ENCODE measurements at regions not wholly inside any gene's neighbourhood (a gene's known extent, or its start where the extent isn't known, plus 50 kb on each side); places are given as distances from the start of the nearest gene placed in this dataset.

DNA sequence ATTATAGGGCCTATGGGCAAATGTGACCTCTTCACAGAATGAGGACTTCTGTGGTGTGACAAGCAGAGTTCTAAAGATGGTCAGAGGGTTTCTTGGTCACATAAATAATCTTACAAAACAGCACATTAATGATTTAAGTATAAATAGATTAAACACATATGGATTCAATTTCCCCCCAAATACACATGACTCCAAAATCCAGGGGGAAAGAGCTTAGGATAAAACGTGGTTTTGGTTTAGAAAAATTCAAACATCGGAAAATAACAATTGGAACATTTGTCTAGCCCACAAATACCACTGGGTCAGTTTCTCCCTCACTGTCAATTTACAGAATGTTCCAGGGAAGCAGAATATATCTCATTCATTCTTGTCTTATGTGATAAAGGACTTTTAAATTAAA lies 283.1 kb downstream of the COG6 start:
- DNase-seq (ENCODE audit: low read depth): no peak

DNA sequence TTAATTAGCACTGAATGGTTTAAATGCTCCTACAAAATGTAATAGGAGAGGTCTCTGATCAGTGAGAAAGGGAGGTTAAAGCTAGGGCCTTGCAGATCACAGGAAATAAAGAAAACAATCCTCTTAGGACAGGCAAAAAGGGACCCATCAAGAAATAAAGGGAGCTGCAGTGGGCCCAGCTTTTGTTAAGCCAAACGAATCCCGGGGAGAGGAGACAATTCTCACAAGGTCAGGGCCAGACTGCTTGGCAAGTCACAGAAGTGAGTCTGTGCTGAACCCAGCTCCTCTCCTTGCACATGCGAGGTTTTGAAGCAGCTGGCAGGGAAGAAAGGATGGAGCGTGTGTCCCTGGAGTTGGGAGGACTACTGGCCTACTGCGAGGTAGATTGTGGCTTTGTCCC lies 285.8 kb downstream of the COG6 start:
- no peak for DNase-seq (ENCODE audit: low read depth)

DNA sequence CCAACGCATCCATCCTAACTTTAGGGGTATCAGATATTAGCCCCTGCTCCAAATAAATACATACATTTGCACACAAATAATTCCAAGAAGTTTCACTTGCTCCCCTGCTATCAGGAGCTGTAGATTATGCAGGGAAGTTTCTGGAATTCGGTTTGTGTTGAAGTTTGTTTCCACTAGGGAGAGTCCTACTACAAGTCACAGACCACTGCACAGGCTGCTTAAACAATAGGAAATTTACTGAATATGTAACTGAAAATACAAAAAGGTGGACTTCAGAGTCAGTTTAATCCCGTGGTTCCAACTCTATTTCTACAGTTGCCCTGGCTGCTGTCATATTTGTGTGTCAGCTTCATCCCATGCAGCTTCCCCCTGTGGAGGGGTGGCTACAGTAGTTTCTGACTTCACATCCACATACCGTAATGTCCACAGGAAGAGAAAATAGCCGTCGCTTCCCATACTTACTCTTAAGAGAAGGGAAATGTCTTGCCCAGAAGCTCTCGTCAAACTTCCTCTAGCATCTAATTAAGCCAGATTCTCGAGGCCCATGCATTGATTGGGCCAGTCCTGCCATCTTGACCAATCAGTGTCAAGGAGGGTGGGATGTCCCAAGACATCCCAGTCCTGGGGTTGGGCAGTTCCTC lies 286.6 kb downstream of the COG6 start:
- DNase-seq (ENCODE audit: low read depth): no peak

- DNase-seq (ENCODE audit: low read depth): peak; percentile 68
Measured at GRCh38 chr13:39942552-39943273, 287.3 kb downstream of the COG6 start.

- DNase-seq (ENCODE audit: low read depth): no peak
Measured at GRCh38 chr13:39943711-39944110, 288.2 kb downstream of the COG6 start.

DNA sequence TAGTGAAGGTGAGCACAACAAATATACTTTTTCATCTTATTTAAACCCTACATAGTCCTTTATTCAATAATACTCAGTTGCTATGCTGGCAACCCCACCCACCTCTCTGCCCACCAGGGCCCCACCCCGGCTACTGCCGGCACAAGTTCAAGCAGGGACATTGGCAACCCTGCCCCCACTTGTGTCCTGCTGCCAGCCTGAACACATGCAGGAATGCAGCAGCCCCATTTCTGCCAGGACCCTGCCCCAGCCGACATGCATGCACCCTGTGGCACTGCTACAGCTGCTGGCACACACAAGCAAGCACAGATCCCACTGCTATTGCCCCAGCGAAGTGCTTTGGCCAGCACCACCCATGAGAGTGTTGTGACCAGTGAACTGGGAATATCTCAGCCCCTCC lies 289.8 kb downstream of the COG6 start:
- DNase-seq (ENCODE audit: low read depth): no peak

DNA sequence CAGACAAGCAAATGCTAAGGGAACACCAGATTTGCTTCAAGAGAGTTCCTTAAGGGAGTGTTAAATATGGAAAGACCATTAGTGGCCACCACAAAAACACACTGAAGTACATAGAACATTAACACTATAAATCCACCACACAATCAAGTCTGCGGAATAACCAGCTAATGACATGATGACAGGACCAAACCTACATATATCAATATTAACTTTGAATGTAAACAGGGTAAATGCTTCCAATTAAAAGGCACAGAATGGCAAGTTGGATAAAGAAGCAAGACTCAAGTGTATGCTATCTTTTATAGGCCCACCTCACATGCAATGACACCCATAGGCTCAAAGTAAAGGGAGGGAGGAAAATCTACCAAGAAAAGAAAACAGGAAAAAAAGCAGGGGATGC lies 291.3 kb downstream of the COG6 start:
- no peak for DNase-seq (ENCODE audit: low read depth)

- no peak for DNase-seq (ENCODE audit: low read depth)
Measured at GRCh38 chr13:39951301-39951700, 295.8 kb downstream of the COG6 start.

DNA sequence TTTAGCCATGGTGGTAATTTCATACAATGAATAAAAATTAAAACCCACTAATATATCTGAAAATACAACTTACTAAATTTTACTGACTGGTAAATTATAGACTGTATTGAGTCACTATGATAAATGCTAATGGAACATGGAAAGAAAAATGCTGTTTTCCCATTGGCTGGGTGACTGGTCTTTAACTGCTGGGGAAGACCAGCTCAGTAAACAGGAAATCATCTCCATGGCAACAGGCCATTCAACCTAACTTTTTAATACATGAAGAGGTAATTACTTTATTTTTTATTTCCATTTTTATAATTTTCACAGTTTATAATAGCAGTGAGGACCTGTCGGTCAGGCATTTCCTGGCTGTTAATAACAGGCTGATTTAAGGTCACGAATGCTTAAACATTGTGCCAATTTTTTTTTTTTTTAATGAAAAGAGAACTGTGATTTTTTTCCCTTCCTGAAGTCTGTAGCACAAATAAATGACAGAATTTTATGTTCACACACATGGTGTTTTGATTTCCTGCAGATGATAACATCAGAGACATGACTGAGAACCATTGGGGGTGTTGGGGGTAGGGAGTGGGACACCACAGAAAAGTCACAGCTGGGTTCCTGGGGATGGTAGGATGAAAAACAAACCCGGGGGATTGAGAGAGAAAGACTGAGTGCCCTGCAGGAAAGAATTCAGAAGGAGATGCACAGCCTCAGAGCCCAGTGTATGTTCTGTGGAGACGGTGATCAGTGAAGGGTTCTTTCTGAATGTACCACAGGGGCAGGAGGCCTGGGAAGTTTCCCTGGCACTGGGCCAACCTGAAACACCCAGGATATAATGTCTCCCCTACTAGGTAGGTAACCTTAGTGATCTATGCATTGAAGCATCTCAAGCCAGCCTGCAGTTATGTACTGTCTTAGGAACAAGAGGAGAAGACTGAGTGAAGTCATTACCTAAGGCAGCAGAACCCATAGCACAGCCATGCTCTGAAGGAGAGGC lies 297.1 kb downstream of the COG6 start:
- no peak for DNase-seq (ENCODE audit: low read depth)

DNA sequence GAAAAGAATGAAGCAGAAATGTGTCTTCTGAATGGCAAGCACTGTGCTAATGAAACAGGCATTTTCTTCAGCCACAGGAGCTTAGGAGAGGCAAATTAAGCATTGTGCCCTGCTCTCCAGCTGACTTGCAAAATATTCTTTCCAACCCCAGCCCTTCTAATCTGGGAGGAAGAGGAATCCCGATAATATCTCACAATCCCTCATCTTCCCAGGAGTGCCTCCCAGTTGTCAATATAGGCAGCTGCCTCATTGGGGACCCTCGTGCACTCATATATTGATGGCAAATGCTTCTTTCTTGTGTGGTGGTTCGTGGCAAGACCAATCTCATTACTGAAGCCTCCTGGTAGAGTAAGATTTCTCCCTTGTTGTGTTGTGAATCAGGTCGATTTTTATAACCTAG lies 299.0 kb downstream of the COG6 start:
- no peak for DNase-seq (ENCODE audit: low read depth)

- DNase-seq (ENCODE audit: low read depth): no peak
Measured at GRCh38 chr13:39955560-39955959, 300.1 kb downstream of the COG6 start.

DNA sequence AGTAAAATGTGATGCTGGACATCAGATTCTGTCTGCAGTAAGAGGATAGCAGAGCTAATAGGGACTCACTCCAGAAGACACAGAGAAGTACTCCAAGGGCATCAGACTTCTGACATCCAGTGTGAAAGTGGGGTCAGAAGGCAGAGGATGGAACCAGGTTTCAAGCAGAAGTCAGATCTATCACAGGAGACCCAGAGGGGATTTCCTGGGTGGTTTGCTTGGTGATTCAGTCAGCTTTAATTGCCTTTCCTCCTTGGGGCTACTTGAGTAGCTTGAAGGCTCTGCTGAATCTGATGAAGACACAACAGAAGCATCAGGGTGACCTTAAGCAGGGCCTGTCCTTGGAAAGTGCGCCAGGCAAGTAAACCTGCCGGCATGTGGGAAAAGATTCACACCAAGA lies 300.6 kb downstream of the COG6 start:
- DNase-seq (ENCODE audit: low read depth): peak; percentile 28

DNA sequence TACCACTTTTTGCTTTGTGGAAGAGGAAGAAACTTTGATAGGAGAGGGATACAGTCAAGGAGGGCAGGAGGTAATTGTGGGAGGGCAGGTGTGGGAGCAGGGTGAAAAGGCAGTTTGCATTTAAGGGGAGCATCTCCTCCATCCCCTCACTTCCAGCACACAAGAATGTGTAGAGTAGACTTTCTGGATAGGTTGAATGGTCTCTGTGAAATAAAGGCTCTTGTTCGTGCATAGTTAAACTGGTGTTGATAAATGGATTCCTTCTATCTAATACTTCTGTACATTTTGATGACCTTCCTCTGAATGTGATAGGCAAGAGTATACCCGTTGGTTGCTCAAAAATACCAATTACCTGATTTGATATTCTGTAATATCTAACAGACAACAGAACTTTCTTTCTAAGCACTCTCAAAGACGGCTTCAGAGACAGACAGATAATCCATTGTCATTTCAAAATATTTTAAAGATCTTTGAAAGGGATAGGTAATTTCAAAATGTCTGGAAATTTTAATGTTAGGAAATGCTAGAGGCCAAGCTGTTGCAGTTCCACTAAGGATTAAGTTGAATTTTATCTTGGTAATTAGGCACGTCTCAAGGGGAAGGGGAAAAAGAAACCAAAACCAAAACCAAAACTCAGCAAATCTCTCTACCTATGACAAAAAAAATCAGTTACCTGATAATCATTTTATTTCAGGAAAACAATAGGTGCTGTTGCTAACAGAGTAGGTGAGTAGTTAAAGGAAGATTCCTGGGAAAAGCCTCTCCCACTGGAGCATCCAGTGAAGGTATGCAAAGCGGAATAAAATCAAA lies 302.6 kb downstream of the COG6 start:
- no peak for DNase-seq (ENCODE audit: low read depth)

- DNase-seq (ENCODE audit: low read depth): no peak
Measured at GRCh38 chr13:39959497-39960144, 304.2 kb downstream of the COG6 start.

DNA sequence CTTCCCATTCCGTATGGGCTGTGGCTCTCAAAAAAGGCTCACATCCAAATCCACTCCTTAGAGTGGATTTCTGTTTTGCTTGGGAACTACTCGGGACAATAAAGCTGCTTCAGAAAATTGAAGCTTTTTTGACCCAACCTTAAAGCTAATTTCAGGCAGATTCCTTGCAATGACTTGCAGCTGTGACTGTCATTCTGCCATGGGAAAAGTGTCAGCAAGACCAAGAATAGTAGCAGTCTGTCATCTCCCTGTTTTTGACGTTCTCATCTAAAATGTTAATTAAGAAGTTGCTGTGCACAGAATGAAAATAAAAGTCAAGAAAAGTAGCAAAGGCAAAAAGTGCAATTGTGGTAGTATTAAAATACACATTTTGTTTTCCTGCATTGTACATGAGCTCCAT lies 304.7 kb downstream of the COG6 start:
- DNase-seq (ENCODE audit: low read depth): no peak

DNA sequence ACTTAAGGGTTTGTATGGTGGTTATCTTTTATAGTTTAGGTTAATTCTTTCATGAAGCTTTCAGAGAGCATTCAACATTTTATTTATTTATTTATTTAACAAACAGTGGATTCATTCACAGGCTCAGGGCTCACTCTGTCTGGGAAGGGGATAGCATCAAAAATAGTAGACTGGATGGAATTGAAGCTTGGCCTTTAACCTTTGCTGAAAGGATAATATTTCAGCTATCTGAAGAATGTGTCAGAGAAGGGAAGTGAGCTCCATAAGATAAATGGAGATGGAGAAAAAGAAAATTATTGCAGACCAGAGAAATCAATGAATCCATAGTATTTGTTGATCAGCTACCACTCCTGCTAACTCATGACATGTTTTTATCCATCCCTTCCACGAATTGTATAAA lies 305.6 kb downstream of the COG6 start:
- DNase-seq (ENCODE audit: low read depth): no peak

DNA sequence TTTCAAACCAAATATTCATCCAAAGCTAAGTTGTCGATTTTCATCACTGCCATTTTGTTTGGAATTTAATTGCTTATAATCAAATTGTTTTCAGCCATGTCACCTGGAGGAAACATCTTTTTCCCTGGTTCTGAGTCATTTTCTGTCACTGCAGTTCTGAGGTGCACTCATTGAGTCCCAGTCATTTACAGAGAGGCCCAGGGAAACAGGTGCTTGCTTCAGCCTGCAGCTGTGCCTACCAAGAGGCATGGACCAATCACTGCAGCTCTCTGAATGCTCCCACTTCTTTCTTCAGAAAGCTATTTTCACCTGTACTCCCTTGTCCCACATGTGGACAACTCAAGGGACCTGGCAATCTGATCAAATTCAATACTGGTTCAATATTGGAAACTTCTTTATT lies 308.1 kb downstream of the COG6 start:
- DNase-seq (ENCODE audit: low read depth): no peak

DNA sequence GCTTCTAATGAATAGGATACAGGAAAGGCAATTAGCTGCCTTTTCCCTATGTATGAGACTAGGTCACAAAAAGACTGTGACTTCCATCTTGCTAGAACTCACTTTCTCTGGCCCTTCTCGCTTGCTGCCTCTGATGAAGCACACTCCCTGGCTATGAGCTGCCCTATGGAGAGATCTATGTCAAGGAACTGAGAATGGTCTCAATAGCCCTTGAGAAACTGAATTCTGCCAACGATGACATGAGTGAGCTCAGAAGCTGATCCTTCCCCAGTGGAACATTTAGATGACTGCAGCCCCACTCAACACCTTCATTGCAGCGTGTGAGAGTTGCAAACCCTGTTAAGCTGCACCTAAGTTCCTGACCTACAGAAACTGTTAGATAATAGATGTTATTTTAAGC lies 309.8 kb downstream of the COG6 start:
- no peak for DNase-seq (ENCODE audit: low read depth)

GRCh38 chr13:39967199-39967959 lies 311.9 kb downstream of the COG6 start:
- no peak for DNase-seq (ENCODE audit: low read depth)

- DNase-seq (ENCODE audit: low read depth): no peak
Measured at GRCh38 chr13:39968646-39969475, 313.4 kb downstream of the COG6 start.

Measured in stimulated activated CD4-positive, alpha-beta T cell treated with anti-CD3 and anti-CD28 coated beads, Interleukin-2, amount 100 ng/mL, for 4 hours (primary cell).